BE2C (cell line): ENCODE measurements at regions not wholly inside any gene's neighbourhood (a gene's known extent, or its start where the extent isn't known, plus 50 kb on each side); places are given as distances from the start of the nearest gene placed in this dataset.
"Not testable (repeated sequence)": the region's sequence is repeated elsewhere in the genome, so short reads cannot be mapped to it uniquely, and the experiment has no call there.

ENCODE experiments used
- DNase-seq: peaks from one replicate; pipeline ENCODE4 v3.0.0-alpha.2; 2020
- H3K27me3 ChIP-seq: fragments of 250-450 bp; sonication (Bioruptor Pico); 2 replicates; pipeline ENCODE4 v1.5.1; 2020; ENCODE audit warnings: mild to moderate bottlenecking
- H3K36me3 ChIP-seq: fragments of 250-450 bp; sonication (Bioruptor Pico); 2 replicates; pipeline ENCODE4 v1.5.1; 2020; ENCODE audit warnings: mild to moderate bottlenecking
- H3K4me1 ChIP-seq: fragments of 250-450 bp; sonication (Bioruptor Pico); 2 replicates; pipeline ENCODE4 v1.5.1; 2020
- H3K4me3 ChIP-seq: 2 replicates; pipeline ENCODE4 v1.5.1; 2011; ENCODE audit warnings: low read depth, low read length
- H3K9me3 ChIP-seq: fragments of 250-450 bp; sonication (Bioruptor Pico); 2 replicates; pipeline ENCODE4 v1.5.1; 2020
- TF ChIP-seq, protein P1 (sequence below): IDR thresholded peaks from 2 replicates; pipeline ENCODE4 v1.5.1; 2012; ENCODE audit warnings: mild to moderate bottlenecking, low read depth, low read length

DNA sequence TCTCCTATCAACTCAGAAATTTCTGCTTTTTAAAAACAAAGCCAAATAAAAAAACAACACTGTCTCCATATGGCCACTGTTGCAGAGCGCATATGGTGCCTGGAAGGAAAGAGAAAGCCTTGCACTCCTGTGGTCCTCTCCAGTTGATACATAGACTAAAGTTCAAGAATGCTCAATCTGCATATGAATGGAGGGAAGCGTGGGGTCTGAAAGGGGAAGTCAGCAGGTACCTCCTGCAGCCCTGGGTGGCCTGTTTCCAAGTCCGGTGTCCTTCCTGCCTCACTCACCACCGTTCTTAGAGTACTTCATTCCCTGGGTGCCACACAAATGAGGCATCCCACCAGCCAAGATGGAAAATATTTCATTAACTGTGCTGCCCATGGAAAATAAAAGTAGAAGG lies 138.3 kb upstream of the PALS2 start:
- DNase-seq, result no peak
- Histone ChIP-seq H3K4me3 (no peak overlapping the region), H3K9me3 (no peaks in the 10 kb centered on the region)

DNA sequence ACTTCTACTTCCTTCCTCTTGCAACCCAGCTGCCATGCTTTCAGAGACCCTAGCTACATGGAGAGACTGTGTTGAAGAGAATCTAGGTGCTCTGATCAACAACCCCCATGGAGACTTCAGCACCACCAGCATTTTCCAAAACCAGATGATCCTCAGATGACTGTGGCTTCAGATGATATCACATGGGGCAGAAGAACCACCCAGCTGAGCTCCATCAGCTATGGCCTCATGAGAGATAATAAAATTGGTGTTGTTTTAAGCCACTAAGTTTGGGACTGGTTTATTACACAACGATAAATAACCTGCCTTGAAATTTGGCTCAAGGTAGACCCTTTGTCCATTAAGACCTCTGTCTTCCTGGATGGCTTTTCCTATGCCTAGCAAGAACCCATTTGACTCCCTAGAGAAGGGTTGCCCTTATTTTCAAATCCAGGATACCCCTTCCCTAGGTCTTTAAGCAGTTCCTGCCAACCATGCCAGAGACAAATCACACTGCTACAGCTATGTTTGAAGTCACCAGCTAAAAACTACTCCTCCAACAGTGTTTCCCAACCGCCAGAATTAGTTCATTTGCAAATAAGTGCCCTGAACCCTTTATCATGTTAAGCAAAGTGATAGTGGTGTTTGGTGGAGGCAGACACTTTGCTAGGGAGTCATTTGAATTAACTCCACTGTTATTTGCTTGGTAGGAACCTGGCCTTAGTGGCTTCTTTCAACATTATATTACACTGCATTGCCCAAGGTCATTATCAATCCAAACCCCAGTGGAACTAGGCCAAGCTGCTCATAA lies 136.9 kb upstream of the PALS2 start:
- no peak for DNase-seq
- Histone ChIP-seq H3K4me1 (no peaks in the 10 kb centered on the region), H3K36me3 (no peaks in the 10 kb centered on the region), H3K4me3 (no peak overlapping the region), H3K27me3 (no peaks in the 10 kb centered on the region; the same call in 1 of the 2 replicates), H3K9me3 (no peaks in the 10 kb centered on the region)
- TF ChIP-seq, protein P1, sequence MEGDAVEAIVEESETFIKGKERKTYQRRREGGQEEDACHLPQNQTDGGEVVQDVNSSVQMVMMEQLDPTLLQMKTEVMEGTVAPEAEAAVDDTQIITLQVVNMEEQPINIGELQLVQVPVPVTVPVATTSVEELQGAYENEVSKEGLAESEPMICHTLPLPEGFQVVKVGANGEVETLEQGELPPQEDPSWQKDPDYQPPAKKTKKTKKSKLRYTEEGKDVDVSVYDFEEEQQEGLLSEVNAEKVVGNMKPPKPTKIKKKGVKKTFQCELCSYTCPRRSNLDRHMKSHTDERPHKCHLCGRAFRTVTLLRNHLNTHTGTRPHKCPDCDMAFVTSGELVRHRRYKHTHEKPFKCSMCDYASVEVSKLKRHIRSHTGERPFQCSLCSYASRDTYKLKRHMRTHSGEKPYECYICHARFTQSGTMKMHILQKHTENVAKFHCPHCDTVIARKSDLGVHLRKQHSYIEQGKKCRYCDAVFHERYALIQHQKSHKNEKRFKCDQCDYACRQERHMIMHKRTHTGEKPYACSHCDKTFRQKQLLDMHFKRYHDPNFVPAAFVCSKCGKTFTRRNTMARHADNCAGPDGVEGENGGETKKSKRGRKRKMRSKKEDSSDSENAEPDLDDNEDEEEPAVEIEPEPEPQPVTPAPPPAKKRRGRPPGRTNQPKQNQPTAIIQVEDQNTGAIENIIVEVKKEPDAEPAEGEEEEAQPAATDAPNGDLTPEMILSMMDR, result no peak

More for the DNA sequence above, 138.3 kb upstream of the PALS2 start:
- Histone ChIP-seq H3K4me1 (no peaks in the 10 kb centered on the region), H3K36me3 (no peaks in the 10 kb centered on the region), H3K27me3 (no peaks in the 10 kb centered on the region)
- TF ChIP-seq, protein P1, result no peak

DNA sequence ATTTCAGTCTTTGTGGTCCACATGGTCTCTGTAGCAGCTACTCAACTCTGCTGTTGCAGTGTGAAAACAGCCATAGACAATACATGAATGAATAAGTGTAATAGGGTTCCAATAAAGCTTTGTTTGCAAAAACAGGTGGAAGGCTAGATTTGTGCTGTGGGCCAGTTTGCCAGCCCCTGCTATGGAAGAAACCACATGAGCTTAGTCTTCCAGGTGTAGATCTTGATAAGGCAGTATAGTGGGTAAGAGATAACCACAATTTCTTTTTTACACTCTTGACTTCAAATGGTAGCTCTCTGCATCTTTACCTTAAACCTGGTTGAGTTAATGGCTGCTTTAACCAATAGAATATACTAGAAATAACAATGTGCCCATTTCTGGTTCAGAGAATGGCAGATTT lies 135.0 kb upstream of the PALS2 start:
- H3K27me3 ChIP-seq, result no peaks in the 10 kb centered on the region; the same call in 1 of the 2 replicates
- no peak for DNase-seq
- no peaks in the 10 kb centered on the region for H3K4me1 ChIP-seq
- H3K36me3 ChIP-seq, result no peaks in the 10 kb centered on the region
- TF ChIP-seq, protein P1, result no peak
- H3K4me3 ChIP-seq, result no peak overlapping the region
- H3K9me3 ChIP-seq, result no peaks in the 10 kb centered on the region

DNA sequence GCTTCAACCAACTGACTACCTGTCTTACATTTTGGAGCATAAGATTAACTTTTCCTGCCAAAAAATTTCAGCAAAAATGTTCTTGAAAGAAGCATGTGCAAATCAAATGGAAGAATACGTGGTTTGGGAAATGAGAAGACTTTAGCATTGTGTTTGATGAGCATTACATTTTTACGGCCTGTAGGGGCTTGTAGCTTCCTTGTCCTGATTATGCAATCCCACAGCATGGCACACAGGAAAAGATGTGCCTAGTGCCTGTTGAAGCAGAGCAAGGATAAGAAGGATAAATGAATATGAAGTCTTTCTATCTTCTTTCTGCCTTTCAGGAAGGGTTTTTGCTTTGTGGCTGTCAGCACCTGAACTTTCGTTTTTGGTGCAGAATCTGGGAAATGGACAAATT lies 134.1 kb upstream of the PALS2 start:
- not testable (repeated sequence) for H3K27me3 ChIP-seq, H3K9me3 ChIP-seq, H3K4me1 ChIP-seq, DNase-seq, H3K36me3 ChIP-seq, H3K4me3 ChIP-seq

DNA sequence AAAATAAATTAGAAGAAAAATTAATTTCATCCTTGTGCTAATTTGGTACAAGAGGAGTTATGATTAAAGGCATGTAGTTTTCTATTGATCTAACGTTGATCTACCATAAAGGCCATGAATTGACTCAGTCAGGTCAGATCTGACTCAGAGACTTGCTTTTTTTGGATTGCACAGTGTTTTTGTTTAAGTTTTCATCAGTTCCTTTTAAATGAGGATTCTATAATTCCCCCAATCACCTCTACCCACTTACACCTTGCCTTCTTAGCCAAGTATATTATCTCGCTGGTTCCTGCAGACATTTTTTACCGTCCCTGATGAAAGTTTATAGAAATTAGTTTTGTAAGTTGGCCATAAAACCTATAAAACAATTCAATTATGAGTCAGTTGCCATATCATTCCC lies 132.4 kb upstream of the PALS2 start:
- H3K36me3 ChIP-seq, result no peaks in the 10 kb centered on the region
- TF ChIP-seq, protein P1, result no peak
- H3K4me1 ChIP-seq, result no peaks in the 10 kb centered on the region
- no peak overlapping the region for H3K4me3 ChIP-seq
- no peaks in the 10 kb centered on the region; the same call in 1 of the 2 replicates for H3K27me3 ChIP-seq
- no peaks in the 10 kb centered on the region for H3K9me3 ChIP-seq
- DNase-seq, result no peak

DNA sequence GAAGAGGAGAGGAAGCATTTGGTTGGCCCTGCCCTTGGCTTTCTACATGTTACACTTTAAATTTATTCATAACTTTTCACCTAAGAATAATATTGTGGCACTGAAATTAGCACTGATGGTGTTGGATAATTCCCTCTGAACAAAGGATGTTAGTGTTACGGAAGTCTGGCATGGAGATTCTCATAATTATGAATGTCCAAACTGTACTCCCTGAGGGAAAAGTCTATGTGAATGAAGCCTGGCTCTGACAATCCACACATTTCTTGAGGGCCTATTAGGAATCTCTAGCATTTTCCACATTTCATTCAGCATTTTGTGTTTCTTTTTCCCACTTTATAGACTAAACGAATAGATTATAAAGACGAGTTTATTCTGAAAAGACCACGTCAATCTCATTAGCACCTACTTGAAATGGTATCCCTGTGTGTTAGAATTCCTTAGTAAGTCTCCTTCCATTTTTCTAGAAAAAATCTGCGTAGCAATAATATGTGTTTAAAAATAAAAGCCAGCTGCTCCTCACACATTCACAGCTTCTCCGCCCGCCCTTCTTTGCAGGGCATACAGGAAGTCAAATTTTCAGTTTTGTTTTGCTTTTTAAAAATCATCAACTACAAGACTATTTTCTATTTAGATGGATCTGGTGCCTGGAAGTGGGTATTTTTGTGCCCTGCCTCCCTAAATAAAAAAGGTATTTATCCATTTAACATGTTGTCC lies 131.8 kb upstream of the PALS2 start:
- no peaks in the 10 kb centered on the region; the same call in 1 of the 2 replicates for H3K27me3 ChIP-seq
- H3K4me1 ChIP-seq, result no peaks in the 10 kb centered on the region
- no peaks in the 10 kb centered on the region for H3K9me3 ChIP-seq
- no peak overlapping the region for H3K4me3 ChIP-seq
- DNase-seq, result no peak
- H3K36me3 ChIP-seq, result no peaks in the 10 kb centered on the region
- TF ChIP-seq, protein P1, result no peak
